GM12874 (cell line): ENCODE measurements at regions not wholly inside any gene's neighbourhood (a gene's known extent, or its start where the extent isn't known, plus 50 kb on each side); places are given as distances from the start of the nearest gene placed in this dataset.

Experiments used
- CTCF ChIP-seq: IDR thresholded peaks from 2 replicates; pipeline ENCODE4 v1.5.1; 2011; ENCODE audit warnings: low read depth, mild to moderate bottlenecking, control low read depth, low read length, moderate library complexity; ENCODE audit not compliant: insufficient read depth

GRCh38 chr12:24246376-24246775 is 296.9 kb upstream of the SOX5 start:
- TF ChIP-seq CTCF: no peak

DNA sequence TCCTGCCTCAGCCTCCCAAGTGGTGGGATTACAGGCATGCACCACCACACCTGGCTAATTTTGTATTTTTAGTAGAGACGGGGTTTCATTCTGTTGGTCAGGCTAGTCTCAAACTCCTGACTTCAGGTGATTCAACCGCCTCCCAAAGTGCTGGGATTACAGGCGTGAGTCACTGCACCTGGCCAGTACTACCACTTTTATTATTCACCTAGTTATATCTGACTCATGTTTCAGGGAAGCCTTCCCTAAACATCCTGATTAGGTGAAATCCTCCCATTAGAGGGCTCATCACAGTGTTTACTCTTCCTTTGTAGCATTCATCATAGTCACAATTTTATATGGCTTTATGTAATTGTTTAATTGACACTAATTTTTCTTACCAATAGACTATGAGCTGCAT is 295.3 kb upstream of the SOX5 start:
- TF ChIP-seq CTCF: no peak

- TF ChIP-seq CTCF: no peak
Measured at GRCh38 chr12:24244231-24244630, 294.8 kb upstream of the SOX5 start.

DNA sequence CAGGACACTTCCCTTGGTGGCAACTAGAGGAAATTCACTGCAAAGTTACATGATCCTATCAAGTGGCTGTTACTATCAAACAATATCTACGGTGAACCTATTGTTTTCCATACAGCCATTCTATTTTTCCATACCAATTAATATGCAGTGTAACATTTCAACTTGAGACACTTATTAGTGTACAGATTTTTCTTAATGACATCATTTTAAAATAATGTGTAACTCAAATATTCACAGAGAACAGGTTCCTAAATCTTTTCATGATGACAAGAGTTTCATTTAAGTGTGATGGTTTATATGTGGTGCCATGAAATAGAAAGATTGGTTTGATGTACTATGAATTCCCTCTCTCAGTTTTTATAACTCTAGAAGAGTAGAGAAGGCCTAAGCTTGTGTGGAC is 291.2 kb upstream of the SOX5 start:
- TF ChIP-seq CTCF: no peak

DNA sequence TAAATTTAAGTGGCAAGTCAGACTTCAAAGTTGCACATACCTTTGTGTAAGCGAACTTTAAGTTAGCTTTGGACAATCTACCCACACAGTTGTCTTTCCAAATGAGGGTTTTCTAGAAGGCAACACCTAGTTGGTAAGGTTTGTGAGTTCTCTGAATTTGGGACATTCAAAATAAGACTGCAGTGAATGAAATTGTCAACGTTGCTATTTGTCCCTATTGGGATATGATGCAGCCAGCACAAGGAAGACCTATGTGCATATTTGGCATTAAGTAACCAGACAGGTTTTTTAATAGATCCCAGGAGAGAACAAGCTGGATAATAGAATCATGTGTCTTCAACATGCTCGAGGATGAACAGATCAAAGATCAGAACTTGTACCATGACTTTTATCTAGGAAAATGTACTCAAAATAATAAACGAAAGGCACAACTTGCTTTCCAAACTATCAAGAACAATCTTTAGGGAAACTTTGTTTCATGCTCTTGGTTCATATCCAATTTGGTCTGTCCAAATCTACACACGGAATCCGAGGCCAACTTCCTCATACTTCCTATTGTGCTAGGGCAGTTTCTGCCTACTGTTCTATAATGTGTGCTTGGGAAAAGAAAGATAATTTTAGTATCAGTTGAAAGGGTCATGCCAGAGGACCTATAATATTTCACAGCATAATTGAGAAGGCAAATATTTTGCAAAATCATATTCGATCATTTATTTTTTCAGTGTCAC is 284.2 kb upstream of the SOX5 start:
- TF ChIP-seq CTCF: no peak

DNA sequence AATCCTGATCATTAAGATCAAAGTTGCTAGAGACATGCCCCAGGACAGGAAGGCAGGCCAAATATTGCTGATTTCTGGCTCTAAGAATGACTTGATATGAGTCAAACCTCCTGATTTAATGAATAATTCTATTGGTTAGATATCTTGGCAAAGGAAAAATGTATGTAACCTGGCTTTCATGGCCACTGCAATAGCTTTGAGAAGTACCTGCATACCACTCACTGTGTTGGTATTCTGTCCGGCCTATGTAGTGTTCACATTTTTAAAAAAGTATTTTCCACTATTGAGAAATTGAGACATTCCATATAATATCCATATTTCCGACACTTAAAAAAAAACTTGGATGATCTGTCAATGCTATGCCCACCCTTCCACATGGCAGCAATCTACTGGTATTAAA is 283.1 kb upstream of the SOX5 start:
- no peak for TF ChIP-seq CTCF

GRCh38 chr12:24231298-24231697 is 281.8 kb upstream of the SOX5 start:
- TF ChIP-seq CTCF: no peak
